Testis (tissue), 2 donors: ENCODE measurements at regions not wholly inside any gene's neighbourhood (a gene's known extent, or its start where the extent isn't known, plus 50 kb on each side); places are given as distances from the start of the nearest gene placed in this dataset.

Experiments used
- POLR2A ChIP-seq: fragments of 450-650 bp; IDR thresholded peaks from one replicate; pipeline ENCODE4 v1.6.1; 2017; ENCODE audit warnings: antibody characterized with exemption, mild to moderate bottlenecking, moderate library complexity
- TF ChIP-seq, protein P1 (sequence below), 3 experiments: fragments of 450-650 bp in 2 of 3; fragments of 200-600 bp in 1 of 3; sonication (generic) in 1 of 3; IDR thresholded peaks; one replicate each; pipeline ENCODE4 v1.5.1; 2016 to 2019; ENCODE audit warnings: antibody characterized with exemption in 3 of 3, mild to moderate bottlenecking in 2 of 3, moderate library complexity in 1 of 3

DNA sequence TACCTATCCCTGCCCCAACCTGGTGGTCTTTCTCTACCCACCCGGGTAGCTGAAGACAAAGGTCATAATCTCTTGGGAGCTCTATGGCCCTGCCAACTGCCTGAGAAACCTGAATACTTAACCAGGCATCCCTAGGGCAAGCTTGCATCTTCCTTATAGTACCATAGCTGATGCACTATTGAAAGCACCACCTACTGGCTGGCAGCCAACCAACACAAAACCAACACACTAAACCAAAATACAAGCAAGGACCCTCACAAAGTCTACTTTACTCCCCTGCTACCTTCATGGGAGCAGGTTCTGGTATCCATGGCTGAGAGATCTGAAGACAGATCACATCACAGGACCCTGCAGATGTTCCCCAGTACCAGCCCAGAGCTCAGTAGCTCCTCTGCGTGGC, 171.8 kb upstream of the TAS2R1 start:
- TF ChIP-seq, protein P1, sequence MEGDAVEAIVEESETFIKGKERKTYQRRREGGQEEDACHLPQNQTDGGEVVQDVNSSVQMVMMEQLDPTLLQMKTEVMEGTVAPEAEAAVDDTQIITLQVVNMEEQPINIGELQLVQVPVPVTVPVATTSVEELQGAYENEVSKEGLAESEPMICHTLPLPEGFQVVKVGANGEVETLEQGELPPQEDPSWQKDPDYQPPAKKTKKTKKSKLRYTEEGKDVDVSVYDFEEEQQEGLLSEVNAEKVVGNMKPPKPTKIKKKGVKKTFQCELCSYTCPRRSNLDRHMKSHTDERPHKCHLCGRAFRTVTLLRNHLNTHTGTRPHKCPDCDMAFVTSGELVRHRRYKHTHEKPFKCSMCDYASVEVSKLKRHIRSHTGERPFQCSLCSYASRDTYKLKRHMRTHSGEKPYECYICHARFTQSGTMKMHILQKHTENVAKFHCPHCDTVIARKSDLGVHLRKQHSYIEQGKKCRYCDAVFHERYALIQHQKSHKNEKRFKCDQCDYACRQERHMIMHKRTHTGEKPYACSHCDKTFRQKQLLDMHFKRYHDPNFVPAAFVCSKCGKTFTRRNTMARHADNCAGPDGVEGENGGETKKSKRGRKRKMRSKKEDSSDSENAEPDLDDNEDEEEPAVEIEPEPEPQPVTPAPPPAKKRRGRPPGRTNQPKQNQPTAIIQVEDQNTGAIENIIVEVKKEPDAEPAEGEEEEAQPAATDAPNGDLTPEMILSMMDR (IDR thresholded peaks at IDR 0.05) = no peak
- TF ChIP-seq POLR2A = no peak
